Suppressor macrophage (primary cell): ENCODE measurements at regions not wholly inside any gene's neighbourhood (a gene's known extent, or its start where the extent isn't known, plus 50 kb on each side); places are given as distances from the start of the nearest gene placed in this dataset.
"Not testable (repeated sequence)": the region's sequence is repeated elsewhere in the genome, so short reads cannot be mapped to it uniquely, and the experiment has no call there.

Experiments
- DNase-seq, 4 experiments: peaks; one replicate each; pipeline ENCODE4 v3.0.0-alpha.2; 2020 to 2022

- DNase-seq, result not testable (repeated sequence)
Measured at GRCh38 chr20:5386846-5387245, 70.1 kb upstream of the PROKR2 start.

GRCh38 chr20:5381527-5381926 is 64.8 kb upstream of the PROKR2 start:
- DNase-seq, result not testable (repeated sequence)

GRCh38 chr20:5377484-5377883 is 60.7 kb upstream of the PROKR2 start:
- no peak for DNase-seq

- no peak for DNase-seq
Measured at GRCh38 chr20:5376228-5376627, 59.5 kb upstream of the PROKR2 start.

GRCh38 chr20:5374171-5374570 is 57.4 kb upstream of the PROKR2 start:
- no peak for DNase-seq

- no peak for DNase-seq
Measured at GRCh38 chr20:5372371-5372770, 55.6 kb upstream of the PROKR2 start.

GRCh38 chr20:5369629-5370028 is 52.9 kb upstream of the PROKR2 start:
- no peak for DNase-seq
